Activated naive CD4-positive, alpha-beta T cell treated with anti-CD3 and anti-CD28 coated beads for 36 hours (primary cell): ENCODE measurements at regions not wholly inside any gene's neighbourhood (a gene's known extent, or its start where the extent isn't known, plus 50 kb on each side); places are given as distances from the start of the nearest gene placed in this dataset.
A peak's percentile ranks its signal among the peaks of the same experiment; 100 is the strongest.

Source experiments
- CTCF ChIA-PET: fragments of 350-600 bp; sonication (Branson Sonifier 250); formaldehyde crosslinking; loops from one replicate; lab custom pipeline; 2021; ENCODE audit warnings: antibody characterized with exemption; lab: Charles Lee
- DNase-seq: peaks from one replicate; pipeline ENCODE4 v3.0.0-alpha.2; 2020
- H3K27ac Mint-ChIP-seq: one replicate; pipeline ENCODE4 v1.8.0; 2021; ENCODE audit warnings: mild to moderate bottlenecking, mixed read lengths
- H3K27me3 Mint-ChIP-seq: one replicate; pipeline ENCODE4 v1.8.0; 2021; ENCODE audit warnings: low read depth, mixed read lengths
- H3K36me3 Mint-ChIP-seq: one replicate; pipeline ENCODE4 v1.8.0; 2021; ENCODE audit warnings: low read depth, mixed read lengths
- H3K4me1 Mint-ChIP-seq: one replicate; pipeline ENCODE4 v1.8.0; 2021; ENCODE audit warnings: low read depth, mixed read lengths
- H3K4me3 Mint-ChIP-seq: one replicate; pipeline ENCODE4 v1.8.0; 2021; ENCODE audit warnings: mild to moderate bottlenecking, moderate library complexity, mixed read lengths
- H3K9me3 Mint-ChIP-seq: one replicate; pipeline ENCODE4 v1.8.0; 2021; ENCODE audit warnings: mixed read lengths
- intact Hi-C: fragments of 100-400 bp; cut with micrococcal nuclease; formaldehyde crosslinking; loops from one replicate; pipeline ENCODE4 v1.15.1; 2023

- no peaks in the 10 kb centered on the region for H3K9me3 Mint-ChIP-seq
- H3K27me3 Mint-ChIP-seq = peaks cover 16% of the 10 kb centered on the region
- intact Hi-C loops = no loop called here
- no peak overlapping the region for H3K4me3 Mint-ChIP-seq
- H3K4me1 Mint-ChIP-seq = no peaks in the 10 kb centered on the region
- no peaks in the 10 kb centered on the region for H3K36me3 Mint-ChIP-seq
- H3K27ac Mint-ChIP-seq = no peak overlapping the region
- no peak for DNase-seq
- CTCF ChIA-PET = no interaction called here
Measured at GRCh38 chr6:18561037-18561750, 174.0 kb downstream of the RNF144B start.

- DNase-seq = no peak
- Mint-ChIP-seq H3K4me3 (no peak overlapping the region), H3K36me3 (no peaks in the 10 kb centered on the region), H3K27ac (no peak overlapping the region), H3K4me1 (no peaks in the 10 kb centered on the region), H3K9me3 (no peaks in the 10 kb centered on the region), H3K27me3 (peaks cover 22% of the 10 kb centered on the region)
- intact Hi-C loops = no loop called here
- CTCF ChIA-PET = no interaction called here
Measured at GRCh38 chr6:18562726-18563125, 175.6 kb downstream of the RNF144B start.

- intact Hi-C loops = no loop called here
- DNase-seq = no peak
- no peak overlapping the region for H3K27ac Mint-ChIP-seq
- H3K27me3 Mint-ChIP-seq = peaks cover 24% of the 10 kb centered on the region
- no peaks in the 10 kb centered on the region for H3K4me1 Mint-ChIP-seq
- CTCF ChIA-PET = no interaction called here
- H3K9me3 Mint-ChIP-seq = no peaks in the 10 kb centered on the region
- no peaks in the 10 kb centered on the region for H3K36me3 Mint-ChIP-seq
- H3K4me3 Mint-ChIP-seq = no peak overlapping the region
Measured at GRCh38 chr6:18564775-18565174, 177.6 kb downstream of the RNF144B start.

GRCh38 chr6:18565231-18565630 lies 178.1 kb downstream of the RNF144B start:
- H3K27me3 Mint-ChIP-seq = peaks cover 24% of the 10 kb centered on the region
- H3K4me1 Mint-ChIP-seq = no peaks in the 10 kb centered on the region
- no peak overlapping the region for H3K27ac Mint-ChIP-seq
- CTCF ChIA-PET = no interaction called here
- DNase-seq = no peak
- no peaks in the 10 kb centered on the region for H3K36me3 Mint-ChIP-seq
- H3K4me3 Mint-ChIP-seq = no peak overlapping the region
- no peaks in the 10 kb centered on the region for H3K9me3 Mint-ChIP-seq
- intact Hi-C loops = no loop called here

DNA sequence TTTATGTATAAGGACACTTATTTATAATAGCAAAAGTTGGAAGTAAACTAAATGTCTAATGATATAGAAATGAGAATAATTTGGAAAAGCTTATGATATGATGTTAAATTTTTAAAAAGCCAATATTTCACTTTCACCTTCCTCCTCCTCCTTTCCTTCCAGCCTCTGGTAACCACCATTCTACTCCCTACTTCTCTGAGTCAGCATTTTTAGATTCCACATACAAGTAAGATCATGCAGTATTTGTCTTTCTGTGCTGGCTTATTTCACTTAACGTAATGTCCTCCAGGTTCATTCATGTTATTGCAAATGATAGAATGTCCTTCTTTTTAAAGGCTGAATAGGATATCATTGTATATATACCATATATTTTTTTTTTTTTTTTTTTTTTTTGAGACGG lies 180.2 kb downstream of the RNF144B start:
- no peak overlapping the region for H3K27ac Mint-ChIP-seq
- intact Hi-C loops = no loop called here
- CTCF ChIA-PET = no interaction called here

GRCh38 chr6:18577491-18577890 lies 190.3 kb downstream of the RNF144B start:
- Mint-ChIP-seq H3K9me3 (no peaks in the 10 kb centered on the region), H3K4me1 (no peaks in the 10 kb centered on the region), H3K36me3 (no peaks in the 10 kb centered on the region), H3K27ac (no peak overlapping the region), H3K4me3 (no peak overlapping the region), H3K27me3 (peaks cover 21% of the 10 kb centered on the region)
- DNase-seq = no peak
- intact Hi-C loops = no loop called here
- CTCF ChIA-PET = no interaction called here

More for the DNA sequence above, 180.2 kb downstream of the RNF144B start:
- no peaks in the 10 kb centered on the region for H3K4me1 Mint-ChIP-seq
- H3K36me3 Mint-ChIP-seq = no peaks in the 10 kb centered on the region
- H3K9me3 Mint-ChIP-seq = no peaks in the 10 kb centered on the region
- H3K4me3 Mint-ChIP-seq = no peak overlapping the region
- peaks cover 20% of the 10 kb centered on the region for H3K27me3 Mint-ChIP-seq
- no peak for DNase-seq

DNA sequence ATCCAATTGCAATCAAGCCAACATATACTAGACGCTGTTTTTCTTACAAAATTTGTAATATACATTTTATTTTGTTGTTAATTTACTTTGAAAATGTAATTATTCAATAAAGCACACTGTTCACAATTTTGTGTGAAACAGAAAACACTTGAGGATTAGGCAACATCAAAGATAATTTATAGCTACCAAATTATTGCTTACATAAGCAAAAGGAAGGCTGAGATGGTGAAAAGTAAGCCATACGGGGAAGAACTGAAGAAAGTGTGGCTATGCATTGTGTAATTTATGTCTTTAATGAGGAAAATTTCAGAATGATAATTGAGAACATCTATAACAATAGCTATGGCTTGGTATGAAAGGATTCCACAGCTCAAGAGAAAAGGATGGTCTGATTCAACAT lies 192.0 kb downstream of the RNF144B start:
- Mint-ChIP-seq H3K9me3 (no peaks in the 10 kb centered on the region), H3K4me3 (no peak overlapping the region), H3K27ac (no peak overlapping the region), H3K27me3 (peaks cover 25% of the 10 kb centered on the region), H3K4me1 (no peaks in the 10 kb centered on the region), H3K36me3 (no peaks in the 10 kb centered on the region)
- intact Hi-C loops = no loop called here
- no peak for DNase-seq
- CTCF ChIA-PET = no interaction called here

GRCh38 chr6:18579869-18580268 lies 192.7 kb downstream of the RNF144B start:
- Mint-ChIP-seq H3K9me3 (no peaks in the 10 kb centered on the region), H3K27ac (no peak overlapping the region), H3K27me3 (peaks cover 25% of the 10 kb centered on the region), H3K4me1 (no peaks in the 10 kb centered on the region), H3K36me3 (no peaks in the 10 kb centered on the region), H3K4me3 (no peak overlapping the region)
- intact Hi-C loops = no loop called here
- no peak for DNase-seq
- CTCF ChIA-PET = no interaction called here

GRCh38 chr6:18584372-18584771 lies 197.2 kb downstream of the RNF144B start:
- no peaks in the 10 kb centered on the region for H3K9me3 Mint-ChIP-seq
- no peak overlapping the region for H3K27ac Mint-ChIP-seq
- H3K27me3 Mint-ChIP-seq = peaks cover 10% of the 10 kb centered on the region
- H3K4me1 Mint-ChIP-seq = no peaks in the 10 kb centered on the region
- H3K36me3 Mint-ChIP-seq = no peaks in the 10 kb centered on the region
- CTCF ChIA-PET = no interaction called here
- DNase-seq = no peak
- no peak overlapping the region for H3K4me3 Mint-ChIP-seq
- intact Hi-C loops = no loop called here

- CTCF ChIA-PET = no interaction called here
- no peaks in the 10 kb centered on the region for H3K4me1 Mint-ChIP-seq
- H3K36me3 Mint-ChIP-seq = no peaks in the 10 kb centered on the region
- H3K27ac Mint-ChIP-seq = no peak overlapping the region
- H3K27me3 Mint-ChIP-seq = peaks cover 10% of the 10 kb centered on the region
- intact Hi-C loops = no loop called here
- H3K4me3 Mint-ChIP-seq = no peak overlapping the region
- no peaks in the 10 kb centered on the region for H3K9me3 Mint-ChIP-seq
- no peak for DNase-seq
Measured at GRCh38 chr6:18585032-18585573, 198.0 kb downstream of the RNF144B start.

- no peaks in the 10 kb centered on the region for H3K4me1 Mint-ChIP-seq
- H3K36me3 Mint-ChIP-seq = no peaks in the 10 kb centered on the region
- H3K4me3 Mint-ChIP-seq = no peak overlapping the region
- no peaks in the 10 kb centered on the region for H3K9me3 Mint-ChIP-seq
- H3K27me3 Mint-ChIP-seq = peaks cover 7% of the 10 kb centered on the region
- CTCF ChIA-PET = no interaction called here
- no peak overlapping the region for H3K27ac Mint-ChIP-seq
- intact Hi-C loops = no loop called here
- DNase-seq = no peak
Measured at GRCh38 chr6:18586133-18586532, 199.0 kb downstream of the RNF144B start.

GRCh38 chr6:18595774-18596530 lies 208.8 kb downstream of the RNF144B start:
- H3K9me3 Mint-ChIP-seq = no peaks in the 10 kb centered on the region
- no peak overlapping the region for H3K27ac Mint-ChIP-seq
- CTCF ChIA-PET = interaction anchor here (0.6 to 2.1 kb wide), 5 partner anchors 11 to 1530 kb away, joined by 3 to 8 read pairs (median 3); no protein-coding TSS in a partner anchor
- H3K27me3 Mint-ChIP-seq = peaks cover 5% of the 10 kb centered on the region
- H3K4me3 Mint-ChIP-seq = no peak overlapping the region
- no peaks in the 10 kb centered on the region for H3K4me1 Mint-ChIP-seq
- DNase-seq = peak; percentile 56
- intact Hi-C loops = loop anchor here (1.0 to 10.0 kb wide), 5 partner anchors 227 to 1531 kb away; no protein-coding TSS in a partner anchor
- no peaks in the 10 kb centered on the region for H3K36me3 Mint-ChIP-seq

DNA sequence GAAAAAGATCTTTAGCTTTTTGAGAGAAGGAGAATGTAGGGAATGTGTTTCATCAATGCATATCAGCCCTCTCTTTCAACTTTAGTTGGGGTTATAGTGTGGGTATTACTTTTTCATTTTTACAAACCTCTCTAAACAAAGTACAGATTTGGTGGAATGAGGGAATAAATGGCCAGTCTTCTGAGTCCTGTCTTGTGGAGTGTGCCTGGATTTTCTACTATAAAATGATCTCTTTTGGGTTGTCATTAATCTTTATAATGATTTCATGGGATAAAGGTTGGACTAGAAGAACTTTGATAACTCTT lies 209.3 kb downstream of the RNF144B start:
- CTCF ChIA-PET = interaction anchor here (2.1 kb wide), 1 partner anchor 10 kb away, joined by 8 read pairs; no protein-coding TSS in a partner anchor
- DNase-seq = no peak
- no peak overlapping the region for H3K27ac Mint-ChIP-seq
- H3K27me3 Mint-ChIP-seq = peaks cover 5% of the 10 kb centered on the region
- intact Hi-C loops = loop anchor here (1.0 to 10.0 kb wide), 5 partner anchors 227 to 1530 kb away; no protein-coding TSS in a partner anchor
- H3K36me3 Mint-ChIP-seq = no peaks in the 10 kb centered on the region
- H3K9me3 Mint-ChIP-seq = no peaks in the 10 kb centered on the region
- H3K4me3 Mint-ChIP-seq = no peak overlapping the region
- no peaks in the 10 kb centered on the region for H3K4me1 Mint-ChIP-seq
